LNCAP (cell line): ENCODE measurements at regions not wholly inside any gene's neighbourhood (a gene's known extent, or its start where the extent isn't known, plus 50 kb on each side); places are given as distances from the start of the nearest gene placed in this dataset.

Experiments used
- TF ChIP-seq, protein P1 (sequence below): fragments of 450-650 bp; IDR thresholded peaks from 2 replicates; pipeline ENCODE4 v1.5.1; 2017; ENCODE audit warnings: mild to moderate bottlenecking

- TF ChIP-seq, protein P1, sequence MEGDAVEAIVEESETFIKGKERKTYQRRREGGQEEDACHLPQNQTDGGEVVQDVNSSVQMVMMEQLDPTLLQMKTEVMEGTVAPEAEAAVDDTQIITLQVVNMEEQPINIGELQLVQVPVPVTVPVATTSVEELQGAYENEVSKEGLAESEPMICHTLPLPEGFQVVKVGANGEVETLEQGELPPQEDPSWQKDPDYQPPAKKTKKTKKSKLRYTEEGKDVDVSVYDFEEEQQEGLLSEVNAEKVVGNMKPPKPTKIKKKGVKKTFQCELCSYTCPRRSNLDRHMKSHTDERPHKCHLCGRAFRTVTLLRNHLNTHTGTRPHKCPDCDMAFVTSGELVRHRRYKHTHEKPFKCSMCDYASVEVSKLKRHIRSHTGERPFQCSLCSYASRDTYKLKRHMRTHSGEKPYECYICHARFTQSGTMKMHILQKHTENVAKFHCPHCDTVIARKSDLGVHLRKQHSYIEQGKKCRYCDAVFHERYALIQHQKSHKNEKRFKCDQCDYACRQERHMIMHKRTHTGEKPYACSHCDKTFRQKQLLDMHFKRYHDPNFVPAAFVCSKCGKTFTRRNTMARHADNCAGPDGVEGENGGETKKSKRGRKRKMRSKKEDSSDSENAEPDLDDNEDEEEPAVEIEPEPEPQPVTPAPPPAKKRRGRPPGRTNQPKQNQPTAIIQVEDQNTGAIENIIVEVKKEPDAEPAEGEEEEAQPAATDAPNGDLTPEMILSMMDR: no peak
These were observed 497.8 kb downstream of the HS3ST4 start for GRCh38 chr16:26189536-26189935.

DNA sequence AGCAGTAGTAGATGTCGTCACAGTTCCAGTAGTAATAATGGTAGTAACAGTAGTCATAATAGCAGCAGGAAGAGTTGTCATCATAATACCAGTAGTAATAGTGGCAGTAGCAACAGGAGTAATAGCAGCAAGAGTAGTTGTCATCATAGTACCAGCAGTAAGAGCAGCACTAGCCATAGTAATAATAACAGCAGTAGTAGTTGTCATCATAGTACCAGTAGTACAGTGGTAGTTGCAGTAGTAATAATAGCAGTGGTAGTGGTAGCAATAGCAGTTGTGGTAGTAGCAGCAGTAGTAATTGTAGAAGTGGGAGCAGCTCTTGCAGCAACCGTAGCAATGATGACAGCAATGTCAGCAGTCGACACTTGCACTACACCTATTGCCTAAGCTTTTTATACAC lies 502.8 kb downstream of the HS3ST4 start:
- TF ChIP-seq, protein P1: no peak

- TF ChIP-seq, protein P1: no peak
These were observed 503.5 kb downstream of the HS3ST4 start for GRCh38 chr16:26195225-26195624.

GRCh38 chr16:26196310-26196709 lies 504.6 kb downstream of the HS3ST4 start:
- TF ChIP-seq, protein P1: no peak

DNA sequence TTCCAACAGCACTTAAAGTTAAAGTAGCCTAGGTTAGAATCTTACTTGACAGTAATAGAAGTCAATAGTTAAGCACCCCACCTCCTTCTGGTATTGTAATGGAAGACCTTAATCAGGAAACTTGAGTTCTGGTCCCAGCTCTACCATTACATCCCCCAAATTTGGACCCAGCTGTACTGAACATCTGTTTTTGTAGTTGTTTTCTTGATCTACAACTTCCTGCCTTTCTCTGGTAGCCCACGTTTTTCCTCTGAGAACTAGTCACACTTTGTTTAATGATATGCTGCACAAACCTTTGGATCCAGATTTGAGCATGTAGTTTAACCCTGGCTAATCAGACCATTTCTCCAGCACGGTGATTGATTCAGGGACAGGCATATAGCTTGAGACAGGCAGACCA lies 505.0 kb downstream of the HS3ST4 start:
- TF ChIP-seq, protein P1: no peak

DNA sequence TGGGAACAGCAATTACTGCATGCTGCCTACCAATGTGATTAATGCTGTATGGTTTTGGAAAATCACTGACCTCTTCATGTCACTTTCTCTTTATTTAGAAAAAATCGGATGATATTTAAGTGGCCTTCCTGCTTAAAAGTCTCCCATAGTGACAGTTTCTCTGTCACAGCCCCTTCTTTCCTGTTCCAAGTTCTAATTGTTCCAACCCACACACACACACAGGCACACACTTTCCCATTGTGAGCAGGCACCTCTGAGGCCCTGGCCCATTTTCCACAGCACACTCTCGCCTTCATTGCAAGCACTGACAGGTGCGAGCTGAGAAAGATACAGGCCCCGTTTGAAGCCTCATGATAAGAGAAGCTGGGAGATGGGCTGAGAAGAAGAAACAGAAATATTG lies 505.9 kb downstream of the HS3ST4 start:
- TF ChIP-seq, protein P1: no peak

GRCh38 chr16:26198221-26198620 lies 506.5 kb downstream of the HS3ST4 start:
- TF ChIP-seq, protein P1: no peak

GRCh38 chr16:26204138-26204537 lies 512.4 kb downstream of the HS3ST4 start:
- TF ChIP-seq, protein P1: no peak
